Lower leg skin (tissue), 4 donors: ENCODE measurements at regions not wholly inside any gene's neighbourhood (a gene's known extent, or its start where the extent isn't known, plus 50 kb on each side); places are given as distances from the start of the nearest gene placed in this dataset.

Source experiments
- DNase-seq, 2 donors: peaks; one replicate each; pipeline ENCODE4 v3.0.0-alpha.2; 2019; ENCODE audit warnings: low spot score in 2 of 2
- H3K4me3 ChIP-seq: fragments of 200-600 bp; sonication (generic); 2 replicates; pipeline ENCODE4 v1.5.1; 2017; ENCODE audit warnings: mild to moderate bottlenecking, low read depth; ENCODE audit not compliant: poor library complexity, severe bottlenecking
- POLR2A ChIP-seq, 2 donors: fragments of 450-650 bp; IDR thresholded peaks; one replicate each; pipeline ENCODE4 v1.6.1; 2016 to 2017; ENCODE audit warnings: antibody characterized with exemption in 2 of 2, mild to moderate bottlenecking in 1 of 2, moderate library complexity in 1 of 2
- WGBS, 2 donors: methylation state at CpG; one replicate each; pipeline ENCODE4 v1.1.5; 2018; 5-methylcytosine and 5-hydroxymethylcytosine counted together
- intact Hi-C: fragments of 100-400 bp; cut with DNase I; formaldehyde crosslinking; loops from one replicate; pipeline ENCODE4 v1.15.0; 2023; ENCODE audit warnings: low total_unique reads
- TF ChIP-seq, protein P1 (sequence below), 3 donors: fragments of 450-650 bp; IDR thresholded peaks; one replicate each; pipeline ENCODE4 v1.5.1; 2016; ENCODE audit warnings: antibody characterized with exemption in 3 of 3, mild to moderate bottlenecking in 3 of 3, moderate library complexity in 2 of 3

DNA sequence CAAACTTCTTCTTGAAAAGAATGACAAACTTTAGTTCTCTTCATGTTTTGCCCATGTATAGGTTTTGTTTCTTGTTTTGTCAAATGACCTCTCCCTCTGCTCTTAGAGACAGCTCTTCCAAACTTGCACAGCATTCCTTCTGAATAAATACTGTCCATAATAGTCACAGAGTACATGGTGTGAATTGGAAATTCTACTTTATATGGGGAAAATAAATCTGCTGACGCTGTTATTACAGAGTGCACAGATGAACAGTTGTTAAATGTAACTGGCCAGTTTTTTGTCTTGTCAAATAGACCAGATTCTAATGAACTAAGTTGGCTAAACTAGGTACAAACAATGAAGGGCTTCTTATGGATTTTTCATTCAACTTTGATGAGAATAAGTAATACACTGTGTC lies 115.8 kb upstream of the DTNA start:
- intact Hi-C loops: no loop called here
- no peak for DNase-seq
- no peak overlapping the region for H3K4me3 ChIP-seq
- WGBS, 2 donors: 66 to 85% methylated on average over 1 of the region's 1 CpG
- TF ChIP-seq, protein P1, sequence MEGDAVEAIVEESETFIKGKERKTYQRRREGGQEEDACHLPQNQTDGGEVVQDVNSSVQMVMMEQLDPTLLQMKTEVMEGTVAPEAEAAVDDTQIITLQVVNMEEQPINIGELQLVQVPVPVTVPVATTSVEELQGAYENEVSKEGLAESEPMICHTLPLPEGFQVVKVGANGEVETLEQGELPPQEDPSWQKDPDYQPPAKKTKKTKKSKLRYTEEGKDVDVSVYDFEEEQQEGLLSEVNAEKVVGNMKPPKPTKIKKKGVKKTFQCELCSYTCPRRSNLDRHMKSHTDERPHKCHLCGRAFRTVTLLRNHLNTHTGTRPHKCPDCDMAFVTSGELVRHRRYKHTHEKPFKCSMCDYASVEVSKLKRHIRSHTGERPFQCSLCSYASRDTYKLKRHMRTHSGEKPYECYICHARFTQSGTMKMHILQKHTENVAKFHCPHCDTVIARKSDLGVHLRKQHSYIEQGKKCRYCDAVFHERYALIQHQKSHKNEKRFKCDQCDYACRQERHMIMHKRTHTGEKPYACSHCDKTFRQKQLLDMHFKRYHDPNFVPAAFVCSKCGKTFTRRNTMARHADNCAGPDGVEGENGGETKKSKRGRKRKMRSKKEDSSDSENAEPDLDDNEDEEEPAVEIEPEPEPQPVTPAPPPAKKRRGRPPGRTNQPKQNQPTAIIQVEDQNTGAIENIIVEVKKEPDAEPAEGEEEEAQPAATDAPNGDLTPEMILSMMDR (IDR thresholded peaks at IDR 0.05): no peak
- no peak for TF ChIP-seq POLR2A (IDR thresholded peaks at IDR 0.05)

DNA sequence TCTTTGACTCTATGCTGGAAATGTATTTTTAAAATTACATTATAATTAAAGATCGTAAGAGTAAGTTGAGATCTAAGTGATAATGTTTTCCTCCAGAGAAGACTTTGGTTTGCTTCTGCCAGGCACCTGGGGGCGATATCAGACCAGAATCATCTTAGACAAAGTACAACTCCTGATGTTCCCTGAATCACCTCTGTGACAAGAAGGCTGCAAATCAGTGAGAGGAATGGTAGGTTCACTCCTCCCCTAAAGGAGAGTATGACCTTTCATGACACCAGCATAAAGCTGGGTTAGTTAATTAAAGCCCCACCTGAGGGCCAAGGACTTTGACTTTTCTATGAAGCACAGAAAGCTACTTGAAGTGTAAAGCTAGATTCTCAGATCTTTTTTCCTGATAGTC lies 114.4 kb upstream of the DTNA start:
- intact Hi-C loops: no loop called here
- no peak for DNase-seq
- WGBS, 2 donors: 39 to 55% methylated on average over 2 of the region's 2 CpGs
- TF ChIP-seq, protein P1 (IDR thresholded peaks at IDR 0.05): no peak
- no peak for TF ChIP-seq POLR2A (IDR thresholded peaks at IDR 0.05)
- H3K4me3 ChIP-seq: no peak overlapping the region

DNA sequence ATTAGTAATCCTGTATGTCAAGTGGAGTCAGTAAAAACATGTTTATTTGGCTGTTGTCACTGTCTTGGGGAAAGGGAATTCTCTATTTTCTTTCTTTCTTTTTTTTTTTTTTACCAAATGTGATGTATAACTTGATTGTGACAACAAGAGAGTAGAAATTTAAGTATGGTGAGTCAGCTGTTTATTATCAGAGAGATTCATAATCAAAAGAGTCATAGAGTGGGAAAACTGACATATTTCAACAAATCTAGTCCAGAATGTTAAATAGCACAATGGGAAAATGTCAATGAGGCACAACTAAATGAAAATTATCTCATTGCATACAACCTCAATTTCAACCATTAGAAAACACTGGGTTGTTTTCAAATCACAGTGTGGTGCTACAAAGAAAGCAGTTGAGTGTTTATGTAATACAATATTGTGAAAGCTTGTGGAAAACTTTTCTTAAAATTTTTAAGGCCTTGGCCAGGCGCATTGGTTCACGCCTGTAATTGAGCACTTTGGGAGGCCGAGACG lies 111.9 kb upstream of the DTNA start:
- 94 to 97% methylated on average over 4 of the region's 4 CpGs for WGBS, 2 donors
- DNase-seq: no peak
- TF ChIP-seq, protein P1 (IDR thresholded peaks at IDR 0.05): no peak
- TF ChIP-seq POLR2A (IDR thresholded peaks at IDR 0.05): no peak
- H3K4me3 ChIP-seq: no peak overlapping the region
- intact Hi-C loops: no loop called here

DNA sequence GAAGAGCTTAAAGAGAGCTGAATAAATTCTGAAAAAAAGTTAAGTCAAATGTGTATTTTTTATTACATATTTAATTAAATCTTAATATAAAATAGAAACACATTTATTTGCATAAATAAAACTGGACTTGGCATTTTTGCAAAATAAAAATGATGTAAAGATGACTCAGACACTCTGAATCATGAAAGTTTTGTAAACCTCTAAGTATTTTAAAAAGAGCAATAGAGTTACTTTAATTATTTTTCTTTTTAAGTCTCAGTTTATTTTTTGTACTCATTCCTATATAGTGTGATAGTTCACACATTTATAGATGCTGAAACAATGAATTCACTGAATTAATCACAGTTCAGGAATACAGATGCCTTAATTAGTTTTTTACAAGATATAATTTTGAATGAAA lies 109.9 kb upstream of the DTNA start:
- intact Hi-C loops: no loop called here
- no peak for DNase-seq
- no peak overlapping the region for H3K4me3 ChIP-seq
- TF ChIP-seq, protein P1 (IDR thresholded peaks at IDR 0.05): no peak
- no peak for TF ChIP-seq POLR2A (IDR thresholded peaks at IDR 0.05)

DNA sequence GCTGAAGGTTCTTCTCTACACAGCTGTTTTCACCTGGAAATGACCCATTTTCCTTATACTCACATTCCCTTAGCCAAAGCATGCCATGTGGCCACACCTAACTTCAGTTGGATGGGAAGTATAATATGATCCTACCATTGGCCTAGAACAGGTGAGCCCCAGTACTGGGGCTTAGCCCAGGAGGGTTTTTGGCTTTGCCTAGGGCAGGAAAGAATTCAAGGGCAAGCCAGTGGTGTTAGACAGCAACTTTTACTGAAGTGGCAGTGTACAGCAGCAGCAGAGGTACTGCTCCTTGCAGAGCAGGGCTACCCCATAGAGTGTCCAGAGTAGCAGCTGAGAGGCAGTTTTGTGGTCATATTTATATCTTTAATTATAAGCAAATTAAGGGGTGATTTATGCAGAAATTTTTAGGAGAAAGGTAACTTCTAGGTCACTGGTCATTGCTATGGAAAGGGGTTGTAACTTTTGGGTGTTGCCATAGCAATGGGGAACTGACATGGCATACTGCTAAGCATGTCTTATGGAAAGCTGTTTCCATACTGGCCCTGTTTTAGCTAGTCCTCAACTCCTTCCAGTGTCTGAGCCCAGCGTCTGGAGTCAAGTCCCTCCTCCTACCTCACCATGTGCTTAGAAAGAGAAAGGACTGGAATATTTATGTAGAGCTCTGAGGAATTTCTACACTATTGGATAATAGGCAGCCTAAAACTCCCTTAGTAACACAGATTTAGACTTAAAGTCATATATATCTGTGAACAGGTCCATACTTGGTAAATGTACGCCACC lies 109.0 kb upstream of the DTNA start:
- no peak for DNase-seq
- intact Hi-C loops: no loop called here
- WGBS, 2 donors: 66 to 80% methylated on average over 2 of the region's 2 CpGs
- TF ChIP-seq, protein P1 (IDR thresholded peaks at IDR 0.05): no peak
- TF ChIP-seq POLR2A (IDR thresholded peaks at IDR 0.05): no peak
- H3K4me3 ChIP-seq: no peak overlapping the region

DNA sequence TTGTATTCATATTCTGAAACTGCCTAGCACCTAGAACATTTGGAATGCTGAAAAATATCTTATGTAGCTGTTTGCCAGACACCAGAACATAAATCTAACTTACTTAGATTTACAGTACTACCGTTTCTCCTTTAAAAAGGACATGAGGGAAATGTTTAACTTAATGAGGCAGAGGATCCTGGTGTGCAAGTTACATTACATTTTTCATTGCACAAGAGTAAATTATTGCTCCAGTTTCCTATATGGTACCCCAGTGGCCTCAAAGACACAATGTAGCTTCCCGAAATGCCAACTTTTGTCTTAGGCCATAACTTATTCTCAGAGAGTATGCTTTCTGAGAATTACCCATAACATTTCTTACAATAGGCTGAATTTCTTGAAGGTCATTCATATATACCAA lies 105.5 kb upstream of the DTNA start:
- H3K4me3 ChIP-seq: no peak overlapping the region
- 49 to 50% methylated on average over 2 of the region's 2 CpGs for WGBS, 2 donors
- intact Hi-C loops: no loop called here
- TF ChIP-seq, protein P1 (IDR thresholded peaks at IDR 0.05): no peak
- TF ChIP-seq POLR2A (IDR thresholded peaks at IDR 0.05): no peak
- DNase-seq: no peak
